HG02571 (cell line): ENCODE measurements at regions not wholly inside any gene's neighbourhood (a gene's known extent, or its start where the extent isn't known, plus 50 kb on each side); places are given as distances from the start of the nearest gene placed in this dataset.

Experiments used
- ATAC-seq: cut with Tn5 transposase; IDR thresholded peaks from one replicate; pipeline ENCODE4 v1.9.1; 2021; ENCODE audit warnings: mild to moderate bottlenecking, moderate library complexity; ENCODE audit not compliant: unreplicated experiment

- no peak for ATAC-seq
Measured at GRCh38 chr5:67259548-67260215, 63.1 kb upstream of the CD180 start.

DNA sequence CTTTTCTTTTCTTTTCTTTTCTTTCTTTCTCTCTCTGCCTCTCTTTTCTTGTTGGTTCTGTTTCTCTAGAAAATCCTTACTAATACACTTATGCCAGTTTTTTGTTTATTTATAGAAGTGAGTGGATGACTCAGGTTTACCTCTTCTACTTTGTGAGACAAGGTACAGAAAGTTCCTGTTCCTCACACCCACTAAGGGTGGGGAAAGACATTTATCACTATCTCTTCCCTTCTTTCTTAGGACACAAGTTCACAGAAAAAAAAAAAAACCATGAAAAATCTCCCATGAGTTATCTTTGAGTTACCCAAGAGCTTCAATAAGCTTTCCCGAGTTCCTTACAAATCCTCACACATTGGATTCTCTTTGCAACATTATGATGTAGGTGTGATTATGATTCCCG lies 60.9 kb upstream of the CD180 start:
- ATAC-seq = no peak

DNA sequence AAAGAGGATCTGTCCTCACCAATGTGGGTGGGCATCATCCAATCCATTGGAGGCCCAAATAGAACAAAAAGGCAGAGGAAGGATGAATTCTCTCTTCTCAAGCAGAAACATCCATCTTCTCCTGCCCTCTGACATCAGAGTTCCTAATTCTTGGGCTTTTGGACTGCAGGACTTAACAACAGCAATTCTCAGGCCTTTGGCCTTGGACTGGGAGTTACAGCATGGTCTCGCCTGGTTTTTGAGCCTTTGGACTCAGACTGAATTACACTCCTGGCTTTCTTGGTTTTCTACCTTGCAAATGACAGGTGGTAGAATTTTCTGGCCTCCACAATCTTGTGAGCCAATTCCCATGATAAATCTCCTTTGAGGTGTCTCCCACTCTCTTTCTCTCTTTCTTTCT lies 60.5 kb upstream of the CD180 start:
- no peak for ATAC-seq

- ATAC-seq = no peak
Measured at GRCh38 chr5:67255881-67256280, 59.3 kb upstream of the CD180 start.

DNA sequence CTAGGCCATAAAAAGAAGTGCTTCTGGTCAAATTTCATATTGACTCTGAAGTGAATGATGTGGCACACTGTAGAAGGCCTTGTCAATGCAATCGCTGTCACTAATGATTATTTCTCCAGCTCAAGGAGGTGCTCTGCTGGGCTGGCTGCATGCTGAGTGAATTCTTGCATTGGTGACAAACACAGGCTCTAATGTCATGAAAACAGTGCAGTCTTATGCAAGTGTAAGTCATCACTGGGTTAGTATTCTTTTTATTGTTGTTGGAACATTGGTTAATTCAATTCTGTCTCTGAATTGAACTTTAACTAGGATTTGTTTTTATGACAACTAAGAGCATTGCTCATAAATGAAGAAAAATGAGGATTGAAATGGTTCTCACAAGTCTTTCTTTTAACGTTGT lies 57.3 kb upstream of the CD180 start:
- ATAC-seq = no peak

DNA sequence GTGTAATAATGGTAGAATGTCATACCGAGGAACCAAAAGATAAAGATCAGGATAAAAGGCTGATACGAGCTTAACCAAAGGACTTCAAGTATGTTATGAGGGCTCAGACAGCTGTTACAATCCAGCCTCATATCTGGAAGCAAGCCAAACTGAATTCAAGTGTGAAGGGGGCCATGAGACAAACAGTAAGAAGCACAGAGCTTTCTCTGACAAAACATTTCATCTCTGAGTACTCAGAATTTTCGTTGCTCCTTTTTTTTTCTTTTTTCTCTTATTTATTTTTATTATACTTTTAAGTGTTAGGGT lies 52.9 kb upstream of the CD180 start:
- no peak for ATAC-seq

DNA sequence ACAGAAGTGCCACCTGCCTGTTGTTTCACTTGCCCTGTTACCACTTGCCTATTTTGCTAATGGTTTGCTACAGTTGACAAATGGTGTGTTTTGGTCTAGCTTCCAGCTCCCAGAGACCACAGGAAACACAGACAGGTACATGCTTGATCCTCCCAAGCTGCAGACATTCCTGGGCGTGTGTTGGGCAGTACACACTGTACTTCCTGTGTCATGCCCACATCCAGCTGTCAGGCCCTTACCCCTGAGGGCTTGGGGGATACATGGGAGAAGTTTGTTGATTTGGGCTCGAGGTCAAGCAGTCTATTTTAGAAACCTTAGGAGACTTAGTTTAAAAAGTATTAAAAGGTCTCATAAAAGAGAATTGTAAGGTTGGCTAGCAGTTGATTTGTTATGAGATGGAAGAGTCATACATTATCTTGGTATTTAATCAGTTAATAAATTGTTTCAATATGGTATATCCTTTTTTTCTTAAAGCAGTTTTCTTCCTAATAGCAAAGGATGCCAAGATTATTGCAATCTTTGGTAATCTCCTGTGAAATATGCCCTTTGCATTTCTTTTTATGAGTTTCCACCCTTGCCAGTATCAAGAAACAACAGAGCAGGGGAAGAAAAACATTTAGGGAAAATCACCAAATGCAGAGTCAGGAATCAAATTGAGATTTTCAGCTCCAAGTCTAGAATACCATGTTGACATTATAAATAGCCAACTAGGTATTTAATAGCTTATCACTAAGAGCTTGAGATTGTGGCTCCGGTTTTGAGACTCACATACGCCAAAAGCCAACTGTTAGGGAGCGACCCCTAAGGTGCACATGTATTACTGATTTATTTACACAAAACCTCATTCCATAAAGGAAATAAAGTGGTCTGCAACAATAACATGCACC lies 52.3 kb upstream of the CD180 start:
- ATAC-seq = no peak

DNA sequence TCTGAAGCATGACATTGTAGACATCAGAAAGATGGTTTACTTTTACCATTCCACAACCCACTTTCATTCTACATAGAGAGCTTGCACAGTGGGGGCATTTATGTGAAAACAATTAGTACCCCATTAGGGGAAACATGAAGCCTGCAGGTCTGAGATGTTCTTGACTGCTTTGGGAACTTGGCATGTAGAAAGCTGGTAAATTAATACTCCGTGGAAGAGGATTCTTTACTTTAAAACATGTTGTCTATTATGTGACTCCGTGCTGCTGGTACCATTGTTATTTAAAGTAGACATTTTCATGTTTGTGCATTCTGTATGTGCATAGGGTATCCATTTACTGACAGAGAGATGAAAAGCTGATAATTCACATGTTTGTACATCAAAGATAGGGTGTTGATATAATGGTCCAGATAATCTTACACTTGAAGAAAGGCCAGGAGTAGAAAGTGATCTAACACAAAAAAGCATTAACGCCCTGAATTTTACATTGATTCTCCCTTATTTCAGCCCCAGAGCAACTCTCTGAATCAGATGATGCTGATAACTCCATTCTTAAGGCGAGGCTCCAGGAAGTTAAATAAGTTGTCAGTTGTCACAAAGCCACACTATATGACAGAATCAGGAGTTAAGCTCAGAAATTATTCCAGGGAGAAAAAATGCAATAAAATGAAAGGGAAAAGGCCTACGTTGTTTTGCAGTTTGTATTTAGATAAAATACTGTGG lies 50.1 kb upstream of the CD180 start:
- ATAC-seq = no peak
